SKM-1 treated with dmso at 0.1 percent for 144 hours (cell line): ENCODE measurements at regions not wholly inside any gene's neighbourhood (a gene's known extent, or its start where the extent isn't known, plus 50 kb on each side); places are given as distances from the start of the nearest gene placed in this dataset.
A peak's percentile ranks its signal among the peaks of the same experiment; 100 is the strongest.
"Not testable (repeated sequence)": the region's sequence is repeated elsewhere in the genome, so short reads cannot be mapped to it uniquely, and the experiment has no call there.

ENCODE experiments used
- DNase-seq: peaks from one replicate; lab custom pipeline; 2025; ENCODE audit not compliant: unreplicated experiment; lab: John Stamatoyannopoulos, UW

DNA sequence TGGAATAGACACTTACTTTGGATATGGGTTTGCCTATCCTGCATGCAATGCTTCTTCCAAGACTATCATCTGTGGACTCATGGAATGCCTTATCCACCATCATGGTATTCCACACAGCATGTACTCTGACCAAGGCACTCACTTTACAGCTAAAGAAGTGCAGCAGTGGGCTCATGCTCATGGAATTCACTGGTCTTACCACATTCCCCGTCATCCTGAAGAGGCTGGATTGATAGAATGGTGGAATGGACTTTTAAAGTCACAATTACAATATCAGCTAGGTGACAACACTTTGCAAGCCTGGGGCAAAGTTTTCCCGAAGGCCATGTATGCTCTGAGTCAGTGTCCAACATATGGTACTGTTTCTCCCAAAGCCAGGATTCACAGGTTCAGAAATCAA is 199.1 kb downstream of the GJA1 start:
- not testable (repeated sequence) for DNase-seq

DNA sequence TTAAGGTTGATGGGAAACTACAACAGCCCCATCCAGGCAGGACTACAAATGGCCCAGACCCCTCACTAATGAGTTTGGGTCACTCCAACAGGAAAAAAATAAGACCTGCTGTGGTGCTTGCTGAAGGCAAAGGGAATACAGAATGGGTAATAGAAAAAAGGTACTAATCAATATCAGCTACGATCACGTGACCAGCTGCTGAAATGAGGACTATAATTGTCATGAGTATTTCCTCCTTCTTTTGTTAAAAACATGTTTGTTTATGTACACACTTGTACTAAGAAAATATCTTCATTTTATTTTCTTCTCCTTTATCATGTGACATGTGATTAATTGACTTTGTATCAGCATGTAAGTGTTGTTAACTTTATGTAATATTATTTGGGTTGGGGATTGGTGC is 199.9 kb downstream of the GJA1 start:
- no peak for DNase-seq

DNA sequence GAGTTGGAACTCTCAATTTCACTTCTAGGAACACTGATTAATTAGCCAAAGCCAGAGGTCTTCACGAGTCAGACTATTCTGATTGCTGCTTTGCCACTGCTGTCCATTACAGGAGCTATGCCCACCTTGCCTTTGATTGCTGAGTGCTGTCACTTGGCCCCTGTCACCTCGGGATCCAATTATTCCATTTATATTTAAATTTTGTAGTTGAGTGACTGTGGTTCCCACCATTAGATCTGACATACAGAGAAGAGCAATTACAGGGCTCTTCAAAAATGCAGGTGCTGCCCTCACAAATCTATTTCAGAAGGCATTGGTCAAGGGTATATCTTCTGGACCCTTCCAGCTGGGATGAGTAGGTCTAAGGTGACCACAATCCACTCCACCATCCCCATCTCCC is 200.8 kb downstream of the GJA1 start:
- not testable (repeated sequence) for DNase-seq

- no peak for DNase-seq
These were observed 203.6 kb downstream of the GJA1 start for GRCh38 chr6:121639021-121639420.

GRCh38 chr6:121641158-121641557 is 205.7 kb downstream of the GJA1 start:
- DNase-seq: no peak

- DNase-seq: peak; percentile 12
These were observed 209.8 kb downstream of the GJA1 start for GRCh38 chr6:121645100-121645745.

DNA sequence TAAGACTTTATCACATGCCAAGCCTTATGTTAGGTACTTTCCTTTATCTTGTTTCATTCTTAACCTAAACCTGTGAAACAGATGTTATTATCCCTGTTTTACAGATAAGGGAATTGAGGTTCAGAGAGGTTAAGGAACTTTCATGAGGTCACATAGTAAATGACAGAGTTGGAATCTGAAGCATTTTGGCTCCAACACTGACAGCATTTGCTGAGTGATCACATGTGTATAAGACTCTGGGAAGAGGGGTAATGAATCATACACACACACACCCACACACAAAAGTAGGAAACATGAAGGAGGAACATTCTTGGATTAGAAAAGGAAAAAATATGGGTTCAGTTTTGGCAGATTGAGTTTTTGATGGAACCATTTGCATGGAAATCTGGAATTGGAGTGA is 212.5 kb downstream of the GJA1 start:
- no peak for DNase-seq

GRCh38 chr6:121649951-121650350 is 214.5 kb downstream of the GJA1 start:
- no peak for DNase-seq

DNA sequence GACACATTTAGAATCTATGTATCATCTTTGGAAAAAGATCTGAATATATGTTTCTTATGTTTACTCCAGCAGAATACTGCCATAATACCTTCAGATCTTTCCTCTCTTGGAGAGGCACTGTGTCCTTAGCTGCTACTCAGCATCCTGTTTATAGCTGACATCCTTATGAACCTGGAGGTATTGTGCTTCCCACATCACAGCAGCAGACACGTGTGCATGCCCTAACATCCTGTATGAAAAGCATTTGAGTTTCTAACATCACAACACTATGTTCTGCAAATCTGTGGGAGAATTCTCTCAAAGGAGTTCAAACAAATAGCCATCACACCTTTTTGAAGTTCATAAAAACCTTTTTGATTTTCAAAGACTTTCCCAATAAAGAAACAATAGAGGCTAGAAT is 216.0 kb downstream of the GJA1 start:
- DNase-seq: no peak

DNA sequence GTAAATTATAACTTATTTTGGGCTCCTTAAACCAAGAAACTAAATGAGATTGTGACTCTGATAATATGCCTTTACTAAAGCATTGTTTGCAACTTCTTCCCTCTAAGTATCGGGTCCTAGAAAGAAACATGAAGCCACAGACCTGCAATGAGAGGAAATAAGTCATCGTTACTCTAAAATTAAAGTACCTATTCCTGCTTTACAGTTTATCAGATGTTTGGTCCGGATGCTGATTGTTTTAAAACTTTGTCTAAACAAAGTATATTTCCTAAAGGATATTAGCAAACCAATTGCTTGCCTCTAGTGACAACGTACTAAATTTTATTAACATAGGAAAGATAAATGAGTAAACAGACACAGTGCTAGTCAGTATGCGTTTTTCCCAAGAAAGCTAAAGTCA is 216.8 kb downstream of the GJA1 start:
- no peak for DNase-seq

DNA sequence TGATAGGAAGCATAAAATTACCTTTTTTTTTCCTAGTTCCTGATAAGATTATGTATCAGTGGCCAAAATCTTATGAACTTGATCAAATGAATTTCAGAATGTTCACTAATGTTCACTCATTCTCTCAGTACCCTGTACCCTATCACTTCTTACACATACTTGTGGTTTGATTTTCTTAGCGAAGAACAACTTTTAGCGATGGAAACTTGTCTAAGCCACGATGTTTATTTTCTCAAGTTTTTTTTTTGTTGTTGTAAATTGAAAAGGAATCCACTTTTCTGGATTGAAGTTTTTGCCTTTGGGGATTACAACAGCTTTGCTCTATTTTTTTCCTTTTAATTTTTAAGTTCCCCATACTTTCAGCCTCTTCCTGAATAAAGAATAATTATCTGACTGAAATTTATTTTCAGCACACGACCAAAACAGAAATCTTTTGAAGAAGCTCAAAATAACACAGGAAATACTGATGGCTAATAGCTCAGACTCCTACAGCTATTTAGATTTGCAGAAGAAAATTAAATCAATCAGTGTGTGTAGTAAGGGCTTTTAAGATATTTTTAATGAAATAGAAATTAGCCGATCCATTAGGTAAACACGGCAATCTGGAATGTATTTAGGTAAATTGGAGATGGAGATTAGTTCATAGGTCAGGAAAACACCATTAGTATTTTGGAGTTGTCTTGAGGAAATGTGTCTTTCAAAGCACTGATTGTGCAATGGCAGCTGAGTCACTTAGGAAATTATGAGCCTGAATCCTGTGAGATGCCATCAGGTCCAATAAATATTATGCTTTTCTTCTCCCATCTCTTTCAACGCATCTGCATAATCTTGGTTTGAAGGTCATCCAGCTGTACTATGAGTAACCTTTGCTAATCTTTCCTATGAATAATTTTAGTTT is 217.5 kb downstream of the GJA1 start:
- no peak for DNase-seq

- DNase-seq: no peak
These were observed 218.2 kb downstream of the GJA1 start for GRCh38 chr6:121653624-121654008.

DNA sequence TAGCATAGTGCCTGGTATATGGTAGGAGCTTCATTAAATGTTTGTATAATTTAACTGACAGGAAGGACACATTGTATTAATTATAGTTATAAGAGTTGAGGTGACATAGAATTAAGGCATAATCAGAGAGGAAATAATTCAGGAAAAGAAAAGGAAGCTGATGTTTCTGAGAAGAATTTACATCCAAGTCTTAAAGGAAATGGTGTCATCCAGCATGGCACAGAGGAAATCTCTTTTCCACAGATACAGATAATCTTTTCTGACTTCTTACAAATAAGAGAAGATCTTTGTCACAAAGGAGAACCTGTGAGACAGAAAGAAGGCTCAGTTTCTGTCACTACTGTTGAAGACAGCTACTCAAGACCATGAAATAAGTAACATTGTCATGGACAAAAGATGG is 222.5 kb downstream of the GJA1 start:
- DNase-seq: no peak

DNA sequence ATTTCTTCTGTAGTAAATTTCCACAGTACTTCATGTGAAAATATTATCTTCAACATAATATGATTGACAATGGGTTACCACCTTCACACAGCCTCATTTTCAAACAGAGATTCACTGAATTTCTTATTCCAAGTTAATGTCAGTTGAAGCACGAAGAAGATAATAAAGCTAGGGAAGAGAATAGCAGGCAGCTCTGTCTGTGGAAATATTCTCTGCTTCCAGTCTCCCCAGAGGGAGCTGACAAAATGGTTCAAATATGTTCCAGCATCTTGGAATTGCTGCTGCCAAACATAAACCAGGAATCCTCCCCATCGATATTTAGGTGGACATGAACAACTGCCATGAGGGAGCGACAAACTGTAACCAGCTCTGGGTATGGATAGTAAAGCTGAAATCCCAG is 224.8 kb downstream of the GJA1 start:
- DNase-seq: no peak

DNA sequence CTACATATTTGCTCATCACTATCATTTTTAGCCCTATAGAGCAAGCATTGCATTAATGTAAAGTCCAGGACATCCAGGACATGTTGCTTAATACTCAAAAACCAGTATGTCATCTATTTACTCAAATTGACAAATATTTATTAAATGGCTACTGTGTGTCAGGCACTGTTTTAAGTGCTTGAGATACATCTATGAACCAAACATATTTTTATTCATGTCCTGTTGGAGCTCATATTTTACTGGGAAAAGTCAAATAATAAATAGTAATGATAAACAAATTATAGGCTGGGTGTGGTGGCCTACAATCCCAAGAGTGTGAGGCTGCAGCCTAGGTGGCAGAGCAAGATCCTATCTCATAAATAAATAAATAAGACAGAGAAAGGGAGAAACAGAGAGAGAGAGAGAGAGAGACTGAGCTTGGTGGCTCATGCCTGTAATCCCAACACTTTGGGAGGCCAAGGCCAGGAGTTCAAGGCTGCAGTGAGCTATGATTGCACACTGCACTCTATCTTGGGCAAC is 227.9 kb downstream of the GJA1 start:
- no peak for DNase-seq

- no peak for DNase-seq
These were observed 228.7 kb downstream of the GJA1 start for GRCh38 chr6:121664158-121664557.

GRCh38 chr6:121666814-121667213 is 231.4 kb downstream of the GJA1 start:
- no peak for DNase-seq

DNA sequence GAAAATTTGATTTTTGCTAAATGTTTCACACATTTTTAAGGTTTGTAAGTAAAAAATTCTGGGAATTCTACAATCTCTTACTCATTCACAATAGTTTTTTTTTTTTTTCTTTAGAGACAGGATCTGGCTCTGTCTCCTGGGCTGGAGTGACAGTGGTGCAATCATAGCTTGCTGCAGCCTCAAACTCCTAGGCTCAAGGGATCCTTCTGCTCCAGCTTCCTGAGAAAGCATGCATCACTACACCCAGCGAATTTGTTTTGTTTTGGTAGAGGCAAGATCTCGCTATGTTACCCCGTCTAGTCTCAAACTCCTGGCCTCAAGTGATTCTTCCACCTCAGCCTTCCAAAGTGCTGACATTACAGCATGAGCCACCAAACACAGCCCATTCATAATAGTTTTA is 232.8 kb downstream of the GJA1 start:
- DNase-seq: no peak

DNA sequence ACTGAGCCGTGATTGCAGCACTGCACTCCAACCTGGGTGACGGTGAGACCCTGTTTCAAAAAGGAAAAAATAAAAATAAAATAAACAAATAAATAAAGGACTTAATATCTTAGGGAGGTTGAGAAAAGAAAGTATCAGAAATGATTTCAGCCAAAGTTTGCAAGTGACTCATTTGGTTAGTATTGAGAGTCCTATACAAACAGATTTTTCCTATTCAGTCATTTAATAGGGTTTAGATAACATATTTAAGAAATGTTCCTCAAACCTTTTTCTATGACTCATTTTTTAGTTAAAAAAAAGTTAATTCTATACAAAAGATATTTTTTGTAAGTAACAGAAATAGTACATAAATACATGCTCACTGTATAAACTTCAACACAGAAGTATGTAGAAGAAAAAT is 235.1 kb downstream of the GJA1 start:
- no peak for DNase-seq

DNA sequence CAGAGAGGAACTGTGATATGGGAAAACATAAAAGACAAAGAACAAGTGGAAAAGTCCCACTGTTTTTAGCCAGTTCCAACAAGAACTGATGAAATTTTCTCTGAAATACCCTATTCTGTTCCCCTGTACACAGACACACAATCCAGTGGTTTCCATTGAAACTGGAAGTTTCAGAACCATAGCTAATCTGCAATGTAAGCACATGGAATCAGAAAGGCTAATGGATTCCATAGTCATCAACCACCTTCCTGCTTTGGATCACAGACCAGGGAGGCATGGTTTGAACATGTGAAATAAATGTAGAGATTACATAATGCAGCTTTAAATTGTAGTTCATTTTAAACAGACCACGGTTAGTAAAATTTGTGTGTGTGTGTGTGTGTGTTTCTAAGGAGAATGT is 242.1 kb downstream of the GJA1 start:
- DNase-seq: no peak

DNA sequence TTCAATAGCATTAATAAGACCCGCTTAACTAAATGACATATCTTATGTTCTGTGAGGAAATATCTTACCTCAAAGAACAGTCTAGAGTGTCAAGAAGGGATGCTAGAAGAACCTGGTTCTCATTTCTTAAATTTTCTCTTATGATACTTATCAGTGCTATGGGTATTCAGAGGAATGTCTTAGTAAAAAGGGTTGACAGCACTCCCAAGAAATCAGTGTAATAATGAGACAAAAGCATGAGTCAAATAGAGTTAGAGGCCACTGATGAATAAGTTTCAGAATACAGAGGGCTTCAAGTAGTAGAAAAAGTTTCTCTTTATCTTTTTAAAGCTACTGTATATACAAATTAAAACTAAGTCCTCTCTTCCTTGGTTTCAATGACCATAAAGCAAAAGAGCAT is 242.8 kb downstream of the GJA1 start:
- DNase-seq: no peak

- DNase-seq: no peak
These were observed 244.6 kb downstream of the GJA1 start for GRCh38 chr6:121680058-121680457.
